HPDE6-E6E7 (cell line): ENCODE measurements at regions not wholly inside any gene's neighbourhood (a gene's known extent, or its start where the extent isn't known, plus 50 kb on each side); places are given as distances from the start of the nearest gene placed in this dataset.
A peak's percentile ranks its signal among the peaks of the same experiment; 100 is the strongest.

Experiments
- DNase-seq: peaks from one replicate; pipeline ENCODE4 v3.0.0; 2011; ENCODE audit warnings: missing footprints; ENCODE audit errors: extremely low spot score

- DNase-seq: no peak
Observed at GRCh38 chr9:28912621-28913020, 1339.3 kb upstream of the C9orf72 start.

GRCh38 chr9:28915202-28915930 is 1342.1 kb upstream of the C9orf72 start:
- peak; percentile 59 for DNase-seq

- no peak for DNase-seq
Observed at GRCh38 chr9:28916348-28916747, 1343.1 kb upstream of the C9orf72 start.

- DNase-seq: no peak
Observed at GRCh38 chr9:28921857-28922500, 1348.7 kb upstream of the C9orf72 start.

- DNase-seq: no peak
Observed at GRCh38 chr9:28922891-28923290, 1349.6 kb upstream of the C9orf72 start.

GRCh38 chr9:28923351-28923750 is 1350.1 kb upstream of the C9orf72 start:
- no peak for DNase-seq

- DNase-seq: peak; percentile 19
Observed at GRCh38 chr9:28925157-28925556, 1351.9 kb upstream of the C9orf72 start.

GRCh38 chr9:28926306-28926705 is 1353.0 kb upstream of the C9orf72 start:
- no peak for DNase-seq

- DNase-seq: peak; percentile 31
Observed at GRCh38 chr9:28927691-28928090, 1354.4 kb upstream of the C9orf72 start.

- no peak for DNase-seq
Observed at GRCh38 chr9:28929433-28929832, 1356.2 kb upstream of the C9orf72 start.

GRCh38 chr9:28930766-28931165 is 1357.5 kb upstream of the C9orf72 start:
- no peak for DNase-seq

- no peak for DNase-seq
Observed at GRCh38 chr9:28934111-28934510, 1360.8 kb upstream of the C9orf72 start.

- DNase-seq: no peak
Observed at GRCh38 chr9:28938981-28939380, 1365.7 kb upstream of the C9orf72 start.

GRCh38 chr9:28941856-28942255 is 1368.6 kb upstream of the C9orf72 start:
- no peak for DNase-seq

- DNase-seq: no peak
Observed at GRCh38 chr9:28942941-28943340, 1369.7 kb upstream of the C9orf72 start.

- no peak for DNase-seq
Observed at GRCh38 chr9:28946648-28947047, 1373.4 kb upstream of the C9orf72 start.

GRCh38 chr9:28951945-28952344 is 1378.7 kb upstream of the C9orf72 start:
- DNase-seq: no peak

GRCh38 chr9:28956116-28956880 is 1383.0 kb upstream of the C9orf72 start:
- no peak for DNase-seq

GRCh38 chr9:28960602-28961001 is 1387.3 kb upstream of the C9orf72 start:
- no peak for DNase-seq

- no peak for DNase-seq
Observed at GRCh38 chr9:28961623-28962022, 1388.3 kb upstream of the C9orf72 start.

- DNase-seq: no peak
Observed at GRCh38 chr9:28967226-28967625, 1393.9 kb upstream of the C9orf72 start.

GRCh38 chr9:28970241-28970654 is 1397.0 kb upstream of the C9orf72 start:
- no peak for DNase-seq

- no peak for DNase-seq
Observed at GRCh38 chr9:28971881-28972280, 1398.6 kb upstream of the C9orf72 start.
